HG02571 (cell line): ENCODE measurements at regions not wholly inside any gene's neighbourhood (a gene's known extent, or its start where the extent isn't known, plus 50 kb on each side); places are given as distances from the start of the nearest gene placed in this dataset.
"Not testable (repeated sequence)": the region's sequence is repeated elsewhere in the genome, so short reads cannot be mapped to it uniquely, and the experiment has no call there.

Experiments used
- ATAC-seq: cut with Tn5 transposase; IDR thresholded peaks from one replicate; pipeline ENCODE4 v1.9.1; 2021; ENCODE audit warnings: mild to moderate bottlenecking, moderate library complexity; ENCODE audit not compliant: unreplicated experiment

- ATAC-seq, result no peak
Measured at GRCh38 chr2:8329660-8330622, 351.9 kb upstream of the ID2 start.

- ATAC-seq, result no peak
Measured at GRCh38 chr2:8331068-8331467, 350.8 kb upstream of the ID2 start.

- ATAC-seq, result no peak
Measured at GRCh38 chr2:8332646-8333045, 349.2 kb upstream of the ID2 start.

GRCh38 chr2:8333177-8333831 is 348.6 kb upstream of the ID2 start:
- ATAC-seq, result no peak

- ATAC-seq, result not testable (repeated sequence)
Measured at GRCh38 chr2:8333832-8334187, 348.0 kb upstream of the ID2 start.

- no peak for ATAC-seq
Measured at GRCh38 chr2:8334866-8335325, 347.0 kb upstream of the ID2 start.

- no peak for ATAC-seq
Measured at GRCh38 chr2:8335801-8336200, 346.1 kb upstream of the ID2 start.

GRCh38 chr2:8337321-8337720 is 344.5 kb upstream of the ID2 start:
- no peak for ATAC-seq

- no peak for ATAC-seq
Measured at GRCh38 chr2:8342407-8342806, 339.4 kb upstream of the ID2 start.

- no peak for ATAC-seq
Measured at GRCh38 chr2:8343031-8343430, 338.8 kb upstream of the ID2 start.

GRCh38 chr2:8344144-8345097 is 337.4 kb upstream of the ID2 start:
- no peak for ATAC-seq

- ATAC-seq, result no peak
Measured at GRCh38 chr2:8345200-8345599, 336.7 kb upstream of the ID2 start.

- ATAC-seq, result no peak
Measured at GRCh38 chr2:8346208-8346607, 335.6 kb upstream of the ID2 start.

- ATAC-seq, result no peak
Measured at GRCh38 chr2:8346706-8347430, 335.0 kb upstream of the ID2 start.

GRCh38 chr2:8348911-8349310 is 332.9 kb upstream of the ID2 start:
- not testable (repeated sequence) for ATAC-seq

- ATAC-seq, result no peak
Measured at GRCh38 chr2:8352296-8352695, 329.6 kb upstream of the ID2 start.

- ATAC-seq, result no peak
Measured at GRCh38 chr2:8352989-8353388, 328.9 kb upstream of the ID2 start.

- no peak for ATAC-seq
Measured at GRCh38 chr2:8355102-8355859, 326.6 kb upstream of the ID2 start.

- ATAC-seq, result no peak
Measured at GRCh38 chr2:8357738-8358518, 323.9 kb upstream of the ID2 start.
